Thyroid gland (tissue), 4 donors: ENCODE measurements at regions not wholly inside any gene's neighbourhood (a gene's known extent, or its start where the extent isn't known, plus 50 kb on each side); places are given as distances from the start of the nearest gene placed in this dataset.

ENCODE experiments used
- CTCF ChIP-seq, 6 experiments: fragments of 200-600 bp in 3 of 6; fragments of 450-650 bp in 3 of 6; sonication (generic) in 3 of 6; IDR thresholded peaks; one replicate each; pipeline ENCODE4 v1.5.1; 2016 to 2019; ENCODE audit warnings: antibody characterized with exemption in 6 of 6, mild to moderate bottlenecking in 2 of 6, inconsistent platforms in 1 of 6, moderate library complexity in 1 of 6
- POLR2A ChIP-seq, 2 donors: fragments of 450-650 bp; IDR thresholded peaks; one replicate each; pipeline ENCODE4 v1.6.1; 2017; ENCODE audit warnings: antibody characterized with exemption in 2 of 2, mild to moderate bottlenecking in 2 of 2, moderate library complexity in 1 of 2

GRCh38 chr12:16719713-16720416, 113.9 kb upstream of the LMO3 start:
- TF ChIP-seq CTCF (IDR thresholded peaks at IDR 0.05) (no peak), POLR2A (IDR thresholded peaks at IDR 0.05) (no peak)
